Kidney (tissue), 13 donors: ENCODE measurements at regions not wholly inside any gene's neighbourhood (a gene's known extent, or its start where the extent isn't known, plus 50 kb on each side); places are given as distances from the start of the nearest gene placed in this dataset.
"Not testable (repeated sequence)": the region's sequence is repeated elsewhere in the genome, so short reads cannot be mapped to it uniquely, and the experiment has no call there.

Experiments used
- DNase-seq, 5 donors: peaks; one replicate each; pipeline ENCODE4 v3.0.0-alpha.2; 2013 to 2020
- FAIRE-seq: peaks from 2 replicates; lab custom pipeline; 2012; peaks lifted over from hg19 to GRCh38; lab: Jason Lieb, UNC
- H3K27ac ChIP-seq, 2 donors: one replicate each; pipeline ENCODE4 v1.7.0; 2013; ENCODE audit warnings: low read depth in 2 of 2, low read length in 2 of 2, inconsistent platforms in 1 of 2
- H3K27me3 ChIP-seq: one replicate; pipeline ENCODE4 v1.7.1; 2013; ENCODE audit warnings: low read length, inconsistent platforms; ENCODE audit not compliant: control insufficient read depth, insufficient read depth
- H3K36me3 ChIP-seq, 3 donors: one replicate each; pipeline versions ENCODE4 v1.7.0 to v1.7.1; 2013; ENCODE audit warnings: low read length in 3 of 3, control low read depth in 1 of 3, inconsistent platforms in 1 of 3; ENCODE audit not compliant: insufficient read depth in 3 of 3, control insufficient read depth in 2 of 3
- H3K4me1 ChIP-seq, 3 donors: one replicate each; pipeline versions ENCODE4 v1.7.0 to v1.7.1; 2013; ENCODE audit warnings: low read length in 3 of 3, inconsistent platforms in 1 of 3, low read depth in 1 of 3; ENCODE audit not compliant: control insufficient read depth in 2 of 3, insufficient read depth in 2 of 3
- H3K4me3 ChIP-seq, 3 donors: one replicate each; pipeline versions ENCODE4 v1.7.0 to v1.8.1; 2013; ENCODE audit warnings: low read length in 3 of 3, control low read depth in 1 of 3, inconsistent platforms in 1 of 3
- H3K9ac ChIP-seq, 3 donors: one replicate each; pipeline versions ENCODE4 v1.7.0 to v1.7.1; 2013; ENCODE audit warnings: low read length in 3 of 3, control low read depth in 1 of 3, inconsistent platforms in 1 of 3
- H3K9me3 ChIP-seq, 3 donors: one replicate each; pipeline versions ENCODE4 v1.7.0 to v1.7.1; 2013; ENCODE audit warnings: low read length in 3 of 3, control low read depth in 1 of 3, inconsistent platforms in 1 of 3; ENCODE audit not compliant: control insufficient read depth in 2 of 3, insufficient read depth in 1 of 3
- intact Hi-C: fragments of 100-400 bp; cut with DNase I; formaldehyde crosslinking; loops from one replicate; pipeline ENCODE4 v1.11.1; 2022
- TF ChIP-seq, protein P1 (sequence below): IDR thresholded peaks from 3 replicates; pipeline ENCODE4 v1.5.1; 2012; ENCODE audit warnings: mild to moderate bottlenecking, moderate library complexity, borderline replicate concordance; ENCODE audit not compliant: insufficient read depth; ENCODE audit errors: extremely low read depth
- donor health status: control.
- donor health status: control.
- donor health status: control.
- donor health status: control.
- donor health status: control.
- donor health status: DM: yes; HTN: yes; CAD: no.
- donor health status: Normal renal cell carcinoma (clear cell type).

DNA sequence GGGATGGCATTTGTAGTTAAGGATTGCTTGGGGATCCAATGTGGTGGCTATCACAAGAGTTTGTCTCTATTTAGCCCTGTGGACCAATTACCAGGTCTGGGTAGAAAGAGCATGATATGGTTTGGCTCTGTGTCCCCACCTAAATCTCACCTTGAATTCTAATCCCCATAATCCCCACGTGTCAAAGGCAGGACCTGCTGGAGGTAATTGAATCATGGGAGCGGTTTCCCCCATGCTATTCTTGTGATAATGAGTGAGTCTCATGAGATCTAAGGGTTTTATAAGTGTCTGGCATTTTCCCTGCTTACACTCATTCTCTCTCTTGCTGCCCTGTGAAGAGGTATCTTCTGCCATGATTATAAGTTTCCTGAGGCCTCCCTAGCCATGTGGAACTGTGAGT lies 86.4 kb upstream of the HS3ST4 start:
- no peak for FAIRE-seq

DNA sequence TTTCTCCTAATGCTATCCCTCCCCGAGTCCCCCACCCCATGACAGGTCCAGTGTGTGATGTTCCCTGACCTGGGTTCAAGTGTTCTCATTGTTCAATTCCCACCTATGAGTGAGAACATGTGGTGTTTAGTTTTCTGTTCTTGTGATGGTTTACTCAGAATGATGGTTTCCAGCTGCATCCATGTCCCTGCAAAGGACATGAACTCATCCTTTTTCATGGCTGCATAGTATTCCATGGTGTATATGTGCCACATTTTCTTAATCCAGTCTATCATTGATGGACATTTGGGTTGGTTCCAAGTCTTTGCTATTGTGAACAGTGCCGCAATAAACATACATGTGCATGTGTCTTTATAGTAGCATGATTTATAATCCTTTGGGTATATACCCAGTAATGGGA lies 90.5 kb upstream of the HS3ST4 start:
- DNase-seq, H3K4me3 ChIP-seq, H3K9ac ChIP-seq, FAIRE-seq, H3K27me3 ChIP-seq, H3K36me3 ChIP-seq, H3K9me3 ChIP-seq, H3K4me1 ChIP-seq, intact Hi-C loops, H3K27ac ChIP-seq: not testable (repeated sequence)

More for the DNA sequence above, 86.4 kb upstream of the HS3ST4 start:
- no peak overlapping the region for H3K4me3 ChIP-seq
- H3K27ac ChIP-seq, result no peak overlapping the region
- TF ChIP-seq, protein P1, sequence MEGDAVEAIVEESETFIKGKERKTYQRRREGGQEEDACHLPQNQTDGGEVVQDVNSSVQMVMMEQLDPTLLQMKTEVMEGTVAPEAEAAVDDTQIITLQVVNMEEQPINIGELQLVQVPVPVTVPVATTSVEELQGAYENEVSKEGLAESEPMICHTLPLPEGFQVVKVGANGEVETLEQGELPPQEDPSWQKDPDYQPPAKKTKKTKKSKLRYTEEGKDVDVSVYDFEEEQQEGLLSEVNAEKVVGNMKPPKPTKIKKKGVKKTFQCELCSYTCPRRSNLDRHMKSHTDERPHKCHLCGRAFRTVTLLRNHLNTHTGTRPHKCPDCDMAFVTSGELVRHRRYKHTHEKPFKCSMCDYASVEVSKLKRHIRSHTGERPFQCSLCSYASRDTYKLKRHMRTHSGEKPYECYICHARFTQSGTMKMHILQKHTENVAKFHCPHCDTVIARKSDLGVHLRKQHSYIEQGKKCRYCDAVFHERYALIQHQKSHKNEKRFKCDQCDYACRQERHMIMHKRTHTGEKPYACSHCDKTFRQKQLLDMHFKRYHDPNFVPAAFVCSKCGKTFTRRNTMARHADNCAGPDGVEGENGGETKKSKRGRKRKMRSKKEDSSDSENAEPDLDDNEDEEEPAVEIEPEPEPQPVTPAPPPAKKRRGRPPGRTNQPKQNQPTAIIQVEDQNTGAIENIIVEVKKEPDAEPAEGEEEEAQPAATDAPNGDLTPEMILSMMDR, result no peak
- no peak overlapping the region for H3K9ac ChIP-seq
- intact Hi-C loops, result no loop called here
- H3K4me1 ChIP-seq, result no peaks in the 10 kb centered on the region
- peaks cover 0 to 4% (median 0%) of the 10 kb centered on the region in 3 donors for H3K9me3 ChIP-seq
- DNase-seq, result no peak
- no peaks in the 10 kb centered on the region for H3K36me3 ChIP-seq
- no peaks in the 10 kb centered on the region for H3K27me3 ChIP-seq

DNA sequence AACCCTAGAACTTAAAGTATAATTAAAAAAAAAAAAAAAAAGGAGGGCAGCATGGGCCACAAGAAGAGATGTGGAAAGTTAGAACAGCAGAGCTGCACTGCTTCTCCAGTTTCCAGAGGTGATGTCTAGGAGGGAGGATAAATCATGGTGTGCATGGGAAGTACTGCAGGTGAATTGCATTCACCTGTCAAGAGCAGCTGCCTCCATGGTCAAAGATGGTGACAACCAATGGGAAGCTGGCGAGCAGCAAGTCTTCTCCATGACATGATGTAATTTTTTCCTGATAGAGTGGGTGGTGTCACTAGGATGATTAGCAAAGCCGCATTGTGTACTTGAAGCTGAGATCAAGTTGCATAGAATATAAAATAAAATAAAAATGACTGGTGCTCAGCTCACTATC lies 95.6 kb upstream of the HS3ST4 start:
- no peaks in the 10 kb centered on the region for H3K4me1 ChIP-seq
- no peak overlapping the region for H3K9ac ChIP-seq
- no peak overlapping the region for H3K27ac ChIP-seq
- no peak overlapping the region for H3K4me3 ChIP-seq
- DNase-seq (no peak), FAIRE-seq (no peak)
- H3K9me3 ChIP-seq, result no peaks in the 10 kb centered on the region
- TF ChIP-seq, protein P1, result no peak
- no peaks in the 10 kb centered on the region for H3K36me3 ChIP-seq
- no peaks in the 10 kb centered on the region for H3K27me3 ChIP-seq
- intact Hi-C loops, result no loop called here

DNA sequence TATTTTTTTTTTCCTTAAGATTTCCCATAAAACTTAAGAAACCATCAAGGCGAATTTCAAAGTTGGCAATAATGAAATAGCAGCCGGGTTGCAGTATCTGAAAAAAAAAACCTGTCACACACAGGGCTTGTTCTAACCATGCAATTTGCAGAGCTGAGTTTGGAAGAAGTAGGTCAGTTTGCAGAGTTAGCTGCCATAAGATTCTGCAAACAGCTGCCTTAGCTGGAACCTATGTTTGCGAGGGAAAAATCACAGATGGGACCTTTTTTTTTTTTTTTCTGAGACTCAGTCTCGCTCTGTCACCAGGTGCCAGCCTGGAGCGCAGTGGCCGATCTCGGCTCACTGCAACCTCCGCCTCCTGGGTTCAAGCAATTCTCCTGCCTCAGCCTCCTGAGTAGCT lies 98.5 kb upstream of the HS3ST4 start:
- no peak overlapping the region for H3K27ac ChIP-seq

More for the DNA sequence above, 98.5 kb upstream of the HS3ST4 start:
- H3K27me3 ChIP-seq, result no peaks in the 10 kb centered on the region
- H3K4me1 ChIP-seq, result no peaks in the 10 kb centered on the region
- TF ChIP-seq, protein P1, result no peak
- no peaks in the 10 kb centered on the region for H3K9me3 ChIP-seq
- H3K4me3 ChIP-seq, result no peak overlapping the region
- DNase-seq (no peak), FAIRE-seq (no peak)
- intact Hi-C loops, result no loop called here
- no peaks in the 10 kb centered on the region for H3K36me3 ChIP-seq
- no peak overlapping the region for H3K9ac ChIP-seq
